ENCODE measurements at regions not wholly inside any gene's neighbourhood (a gene's known extent, or its start where the extent isn't known, plus 50 kb on each side); places are given as distances from the start of the nearest gene placed in this dataset.

DNA sequence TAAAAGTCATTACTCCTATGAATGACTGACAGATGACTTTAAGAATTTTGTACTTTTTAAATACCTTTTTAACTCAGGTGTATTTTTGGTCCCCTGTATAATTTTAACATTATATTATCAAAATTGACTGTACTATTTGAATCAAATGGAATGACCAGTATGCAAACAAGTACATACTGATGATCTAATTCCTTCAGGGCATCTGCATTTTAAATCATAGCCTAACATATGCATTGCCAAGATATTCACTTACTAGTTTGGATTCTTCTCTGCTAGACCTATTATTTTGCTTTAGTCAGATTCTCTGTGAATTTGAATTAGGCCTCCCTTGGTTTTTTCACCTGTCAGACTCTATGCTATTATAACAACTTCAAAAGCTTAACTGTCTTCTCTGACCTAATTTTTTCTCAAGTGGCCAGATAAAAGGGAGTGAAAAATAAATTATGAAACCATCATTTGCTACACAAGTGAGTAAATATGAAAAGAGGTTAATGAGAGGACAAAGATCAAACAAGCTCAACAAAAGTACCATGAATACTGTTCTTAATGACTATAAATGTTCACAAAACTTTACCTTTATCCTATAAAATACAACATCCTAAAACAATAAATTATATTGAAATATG is 1505.2 kb upstream of the CDH9 start:
- TF ChIP-seq GATA2 (IDR thresholded peaks at IDR 0.05; ENCODE audit: low read depth, low read length) (no peak), GATA3 (IDR thresholded peaks at IDR 0.05; ENCODE audit: low read depth, low read length) (no peak)
